H9 (cell line): ENCODE measurements at regions not wholly inside any gene's neighbourhood (a gene's known extent, or its start where the extent isn't known, plus 50 kb on each side); places are given as distances from the start of the nearest gene placed in this dataset.

Source experiments
- DNase-seq: peaks from one replicate; pipeline ENCODE4 v3.0.0-alpha.2; 2017
- H2AFZ ChIP-seq: one replicate; pipeline ENCODE4 v1.6.1; 2013; ENCODE audit warnings: mild to moderate bottlenecking, low read length, control low read depth, moderate library complexity
- H2AK5ac ChIP-seq: 2 replicates; pipeline ENCODE4 v1.6.1; 2013; ENCODE audit warnings: low read length, control low read depth, mixed read lengths; ENCODE audit not compliant: insufficient read length
- H2BK120ac ChIP-seq: one replicate; pipeline ENCODE4 v1.6.1; 2013; ENCODE audit warnings: low read depth, mild to moderate bottlenecking, low read length, control low read depth, inconsistent platforms; ENCODE audit not compliant: poor library complexity, severe bottlenecking
- H2BK12ac ChIP-seq: 2 replicates; pipeline ENCODE4 v1.6.1; 2013; ENCODE audit warnings: low read length, control low read depth, mixed read lengths, low read depth; ENCODE audit not compliant: insufficient read length
- H2BK15ac ChIP-seq: 2 replicates; pipeline ENCODE4 v1.6.1; 2013; ENCODE audit warnings: low read depth, low read length, control low read depth
- H2BK20ac ChIP-seq: one replicate; pipeline ENCODE4 v1.6.1; 2013; ENCODE audit warnings: low read depth, mild to moderate bottlenecking, low read length, control low read depth, inconsistent platforms; ENCODE audit not compliant: poor library complexity, severe bottlenecking
- H2BK5ac ChIP-seq: 2 replicates; pipeline ENCODE4 v1.6.1; 2013; ENCODE audit warnings: low read length, control low read depth, mixed read lengths; ENCODE audit not compliant: insufficient read length
- H3K14ac ChIP-seq: 2 replicates; pipeline ENCODE4 v1.6.1; 2013; ENCODE audit warnings: low read length, control low read depth; ENCODE audit not compliant: insufficient read depth
- H3K18ac ChIP-seq: 2 replicates; pipeline ENCODE4 v1.6.1; 2013; ENCODE audit warnings: low read depth, mild to moderate bottlenecking, mixed read lengths, low read length, control low read depth; ENCODE audit not compliant: insufficient read length
- H3K23ac ChIP-seq: 2 replicates; pipeline ENCODE4 v1.6.1; 2013; ENCODE audit warnings: low read length, control low read depth, mixed read lengths, low read depth; ENCODE audit not compliant: insufficient read length
- H3K23me2 ChIP-seq: 2 replicates; pipeline ENCODE4 v1.6.1; 2013; ENCODE audit warnings: low read depth, mild to moderate bottlenecking, mixed read lengths, low read length, control low read depth; ENCODE audit not compliant: insufficient read length, poor library complexity, severe bottlenecking
- H3K27ac ChIP-seq: 2 replicates; pipeline ENCODE4 v1.5.1; 2013; ENCODE audit warnings: low read length, control low read depth, mixed read lengths, low read depth; ENCODE audit not compliant: insufficient read length
- H3K27me3 ChIP-seq: 2 replicates; pipeline ENCODE4 v1.6.1; 2013; ENCODE audit warnings: low read length, control low read depth, inconsistent platforms; ENCODE audit not compliant: insufficient read depth
- H3K4ac ChIP-seq: 2 replicates; pipeline ENCODE4 v1.6.1; 2013; ENCODE audit warnings: low read depth, mild to moderate bottlenecking, control low read depth, inconsistent platforms, low read length, moderate library complexity
- H3K4me1 ChIP-seq: 2 replicates; pipeline ENCODE4 v1.6.1; 2013; ENCODE audit warnings: low read length, control low read depth, inconsistent platforms; ENCODE audit not compliant: insufficient read depth
- H3K4me2 ChIP-seq: 2 replicates; pipeline ENCODE4 v1.6.1; 2013; ENCODE audit warnings: low read length, control low read depth, mixed read lengths; ENCODE audit not compliant: insufficient read length, insufficient read depth
- H3K56ac ChIP-seq: 2 replicates; pipeline ENCODE4 v1.6.1; 2013; ENCODE audit warnings: low read depth, mild to moderate bottlenecking, mixed read lengths, low read length, control low read depth; ENCODE audit not compliant: insufficient read length
- H3K79me1 ChIP-seq: 2 replicates; pipeline ENCODE4 v1.6.1; 2013; ENCODE audit warnings: low read depth, mild to moderate bottlenecking, moderate library complexity, low read length, control low read depth, inconsistent platforms; ENCODE audit not compliant: insufficient read depth, poor library complexity, severe bottlenecking
- H3K79me2 ChIP-seq: 2 replicates; pipeline ENCODE4 v1.6.1; 2013; ENCODE audit warnings: low read length, control low read depth, inconsistent platforms; ENCODE audit not compliant: insufficient read depth
- H3K9ac ChIP-seq: 2 replicates; pipeline ENCODE4 v1.6.1; 2013; ENCODE audit warnings: low read length, control low read depth, mixed read lengths; ENCODE audit not compliant: insufficient read length; ENCODE audit errors: extremely low read depth
- H3K9me3 ChIP-seq: one replicate; pipeline ENCODE4 v1.6.1; 2013; ENCODE audit warnings: low read depth, low read length, inconsistent platforms; ENCODE audit not compliant: control insufficient read depth
- H3T11ph ChIP-seq: one replicate; pipeline ENCODE4 v1.6.1; 2013; ENCODE audit warnings: mild to moderate bottlenecking, low read length, control low read depth, inconsistent platforms
- H4K20me1 ChIP-seq: one replicate; pipeline ENCODE4 v1.6.1; 2013; ENCODE audit not compliant: control insufficient read depth, insufficient read length, insufficient read depth
- H4K5ac ChIP-seq: 2 replicates; pipeline ENCODE4 v1.6.1; 2013; ENCODE audit warnings: low read depth, mild to moderate bottlenecking, mixed read lengths, low read length, control low read depth; ENCODE audit not compliant: insufficient read length
- H4K8ac ChIP-seq: replicated peaks from 2 replicates; pipeline ENCODE4 v1.6.1; 2013; ENCODE audit warnings: low read length, control low read depth, mixed read lengths, low read depth; ENCODE audit not compliant: insufficient read length
- H4K91ac ChIP-seq: 2 replicates; pipeline ENCODE4 v1.6.1; 2013; ENCODE audit warnings: low read depth, mild to moderate bottlenecking, moderate library complexity, mixed read lengths, low read length, control low read depth; ENCODE audit not compliant: insufficient read length
- H3K27ac Mint-ChIP-seq, 3 experiments: 2 replicates in 2 of 3; 3 replicates in 1 of 3; pipeline ENCODE4 v1.8.0; 2020 to 2021; ENCODE audit warnings: mixed read lengths in 3 of 3, mild to moderate bottlenecking in 1 of 3, moderate library complexity in 1 of 3
- H3K27me3 Mint-ChIP-seq: 2 replicates; pipeline ENCODE4 v1.8.0; 2021; ENCODE audit warnings: low read depth, mild to moderate bottlenecking, moderate library complexity, mixed read lengths
- H3K36me3 Mint-ChIP-seq, 3 experiments: 2 replicates in 2 of 3; 3 replicates in 1 of 3; pipeline ENCODE4 v1.8.0; 2020 to 2021; ENCODE audit warnings: low read depth in 3 of 3, mixed read lengths in 3 of 3; ENCODE audit not compliant: insufficient read depth in 1 of 3
- H3K4me1 Mint-ChIP-seq, 2 experiments: 2 replicates each; pipeline ENCODE4 v1.8.0; 2020; ENCODE audit warnings: mixed read lengths in 2 of 2
- H3K4me3 Mint-ChIP-seq, 2 experiments: 2 replicates in 1 of 2; 3 replicates in 1 of 2; pipeline ENCODE4 v1.8.0; 2020 to 2021; ENCODE audit warnings: mild to moderate bottlenecking in 2 of 2, mixed read lengths in 2 of 2, moderate library complexity in 1 of 2
- H3K9me3 Mint-ChIP-seq, 2 experiments: 2 replicates in 1 of 2; 3 replicates in 1 of 2; pipeline ENCODE4 v1.8.0; 2020; ENCODE audit warnings: mild to moderate bottlenecking in 2 of 2, mixed read lengths in 2 of 2, moderate library complexity in 1 of 2
- WGBS: extraction: QIAGEN DNeasy Blood & Tissue Kit; methylation state at CpG from one replicate; pipeline ENCODE4 v1.1.7; 2013; ENCODE audit warnings: missing lambda C conversion rate, low lambda C conversion rate, mixed read lengths; ENCODE audit not compliant: insufficient read length; ENCODE audit errors: extremely low coverage; 5-methylcytosine and 5-hydroxymethylcytosine counted together
- TF ChIP-seq, protein P1 (sequence below): fragments of 200-600 bp; sonication (generic); conservative IDR thresholded peaks from 3 replicates; pipeline ENCODE4 v1.8.0; 2021; ENCODE audit warnings: antibody characterized with exemption, mild to moderate bottlenecking

DNA sequence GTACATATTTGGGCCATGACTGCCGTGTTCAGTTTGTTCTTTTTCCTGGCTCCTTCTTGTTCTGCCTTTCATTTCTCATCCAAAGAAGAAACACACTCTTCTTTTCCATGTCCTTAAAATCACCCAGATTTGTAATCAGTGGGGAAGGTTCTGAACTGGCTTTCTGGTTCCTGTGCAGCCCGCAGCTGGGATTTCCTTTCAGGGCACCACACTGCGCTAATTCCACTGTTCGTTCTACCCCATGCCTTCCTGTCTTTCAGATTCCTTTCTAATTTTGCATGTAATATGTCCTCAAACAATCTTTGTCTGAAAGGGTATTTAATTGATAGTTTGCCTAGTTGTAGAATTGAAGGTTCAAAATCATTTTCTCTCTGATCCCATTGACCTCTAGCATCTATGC lies 94.1 kb downstream of the HS1BP3 start:
- WGBS = no CpG with 5 or more reads among the region's 4 CpGs
- 0 out of 7 replicates have a peak, but pooled peaks cover 0 to 3% (median 0%) of the 10 kb centered on the region in 3 experiments for H3K36me3 Mint-ChIP-seq

More for the DNA sequence above, 94.1 kb downstream of the HS1BP3 start:
- Histone ChIP-seq H2BK15ac (no peak overlapping the region), H4K5ac (no peak overlapping the region), H3K23ac (no peak overlapping the region), H2AFZ (no peak overlapping the region), H2BK12ac (no peak overlapping the region), H2BK120ac (no peak overlapping the region), H3K27me3 (no peaks in the 10 kb centered on the region), H2BK20ac (no peak overlapping the region), H3K23me2 (no peaks in the 10 kb centered on the region), H4K8ac (no peak overlapping the region), H2BK5ac (no peak overlapping the region), H3K9me3 (no peaks in the 10 kb centered on the region), H3T11ph (no peak overlapping the region), H4K20me1 (no peaks in the 10 kb centered on the region), H3K18ac (no peak overlapping the region), H3K4me2 (no peak overlapping the region), H3K4ac (no peak overlapping the region), H3K14ac (no peak overlapping the region), H2AK5ac (no peak overlapping the region), H3K79me1 (no peaks in the 10 kb centered on the region), H3K4me1 (peaks cover 11% of the 10 kb centered on the region), H4K91ac (no peak overlapping the region), H3K9ac (no peak overlapping the region), H3K27ac (no peak overlapping the region), H3K56ac (no peak overlapping the region), H3K79me2 (no peaks in the 10 kb centered on the region)
- peaks cover 0 to 3% of the 10 kb centered on the region in 2 experiments; a peak in 1 of 5 replicates for H3K9me3 Mint-ChIP-seq
- no peak overlapping the region for H3K4me3 Mint-ChIP-seq
- DNase-seq = no peak
- H3K27me3 Mint-ChIP-seq = peaks cover 15% of the 10 kb centered on the region
- TF ChIP-seq, protein P1, sequence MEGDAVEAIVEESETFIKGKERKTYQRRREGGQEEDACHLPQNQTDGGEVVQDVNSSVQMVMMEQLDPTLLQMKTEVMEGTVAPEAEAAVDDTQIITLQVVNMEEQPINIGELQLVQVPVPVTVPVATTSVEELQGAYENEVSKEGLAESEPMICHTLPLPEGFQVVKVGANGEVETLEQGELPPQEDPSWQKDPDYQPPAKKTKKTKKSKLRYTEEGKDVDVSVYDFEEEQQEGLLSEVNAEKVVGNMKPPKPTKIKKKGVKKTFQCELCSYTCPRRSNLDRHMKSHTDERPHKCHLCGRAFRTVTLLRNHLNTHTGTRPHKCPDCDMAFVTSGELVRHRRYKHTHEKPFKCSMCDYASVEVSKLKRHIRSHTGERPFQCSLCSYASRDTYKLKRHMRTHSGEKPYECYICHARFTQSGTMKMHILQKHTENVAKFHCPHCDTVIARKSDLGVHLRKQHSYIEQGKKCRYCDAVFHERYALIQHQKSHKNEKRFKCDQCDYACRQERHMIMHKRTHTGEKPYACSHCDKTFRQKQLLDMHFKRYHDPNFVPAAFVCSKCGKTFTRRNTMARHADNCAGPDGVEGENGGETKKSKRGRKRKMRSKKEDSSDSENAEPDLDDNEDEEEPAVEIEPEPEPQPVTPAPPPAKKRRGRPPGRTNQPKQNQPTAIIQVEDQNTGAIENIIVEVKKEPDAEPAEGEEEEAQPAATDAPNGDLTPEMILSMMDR = no peak
- no peak overlapping the region for H3K27ac Mint-ChIP-seq
- peaks cover 33 to 39% of the 10 kb centered on the region in 2 experiments for H3K4me1 Mint-ChIP-seq
